ENCODE measurements at regions not wholly inside any gene's neighbourhood (a gene's known extent, or its start where the extent isn't known, plus 50 kb on each side); places are given as distances from the start of the nearest gene placed in this dataset.

DNA sequence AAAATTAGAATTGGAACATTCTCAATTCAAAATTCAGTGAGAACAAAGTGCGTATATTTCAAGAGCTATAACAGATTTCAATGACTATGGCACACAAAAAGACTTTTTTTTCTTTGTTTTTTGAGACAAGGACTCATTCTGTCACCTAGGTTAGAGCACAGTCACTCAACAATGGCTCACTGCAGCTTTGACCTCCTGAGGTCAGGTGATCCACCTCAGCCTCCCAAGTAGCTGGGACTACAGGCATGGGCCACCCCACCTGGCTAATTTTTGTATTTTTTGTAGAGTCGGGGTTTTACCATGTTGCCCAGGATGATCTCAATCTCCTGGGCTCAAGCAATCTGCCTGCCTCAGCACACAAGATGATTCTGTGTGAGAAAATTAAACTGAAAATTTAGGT lies 51.5 kb downstream of the PIK3C2A start:
- Histone ChIP-seq H3F3A (replicated peaks; ENCODE audit: low read depth) (no peaks in the 10 kb centered on the region), H3K9me2 (ENCODE audit: insufficient read depth) (no peaks in the 10 kb centered on the region), H4K20me1 (replicated peaks; ENCODE audit: insufficient read depth) (peaks cover 42% of the 10 kb centered on the region), H3K79me2 (replicated peaks; ENCODE audit: insufficient read depth) (peaks cover 94% of the 10 kb centered on the region), H3K4me2 (no peak overlapping the region), H3K27ac (ENCODE audit: low read depth) (no peak overlapping the region), H2AFZ (no peak overlapping the region), H3K36me3 (ENCODE audit: insufficient read depth) (no peaks in the 10 kb centered on the region; the same call in 1 of the 2 replicates), H3K4me1 (ENCODE audit: insufficient read depth) (no peaks in the 10 kb centered on the region; the same call in 1 of the 2 replicates), H3K4me3 (no peak overlapping the region), H3K27me3 (ENCODE audit: insufficient read depth) (no peaks in the 10 kb centered on the region)
- H3K36me3 Mint-ChIP-seq (ENCODE audit: low read depth) = peaks cover 16% of the 10 kb centered on the region; the same call in 2 of the 3 replicates
- no peaks in the 10 kb centered on the region for H3K27me3 Mint-ChIP-seq (ENCODE audit: insufficient read depth, low read depth, poor library complexity)
- H3K27ac Mint-ChIP-seq = peak overlapping the region; percentile 68
- H3K4me1 Mint-ChIP-seq = peaks cover 22% of the 10 kb centered on the region
- DNase-seq (ENCODE audit: low spot score) = no peak
- H3K4me3 Mint-ChIP-seq = no peak overlapping the region
- H3K9me3 Mint-ChIP-seq = no peaks in the 10 kb centered on the region
- TF ChIP-seq NANOG (IDR thresholded peaks at IDR 0.05; ENCODE audit: borderline replicate concordance) (no peak), REST (IDR thresholded peaks at IDR 0.05; ENCODE audit: unreplicated experiment) (no peak), ETS1 (IDR thresholded peaks at IDR 0.05) (no peak), STAT1 (IDR thresholded peaks at IDR 0.05; ENCODE audit: unreplicated experiment) (no peak), JUNB (IDR thresholded peaks at IDR 0.05; ENCODE audit: unreplicated experiment) (no peak), CREB1 (CRISPR knock-in tag; IDR thresholded peaks at IDR 0.05; ENCODE audit: low read depth) (no peak), EZH2 (IDR thresholded peaks at IDR 0.05; ENCODE audit: low read depth, unreplicated experiment) (no peak), ZNF331 (CRISPR knock-in tag; IDR thresholded peaks at IDR 0.05; ENCODE audit: low read depth) (no peak), EZH2phosphoT487 (IDR thresholded peaks at IDR 0.05; ENCODE audit: unreplicated experiment) (no peak), POLR2AphosphoS5 (IDR thresholded peaks at IDR 0.05; ENCODE audit: low read depth) (no peak), ZNF114 (CRISPR knock-in tag; IDR thresholded peaks at IDR 0.05) (no peak)
- TF ChIP-seq, protein P1, sequence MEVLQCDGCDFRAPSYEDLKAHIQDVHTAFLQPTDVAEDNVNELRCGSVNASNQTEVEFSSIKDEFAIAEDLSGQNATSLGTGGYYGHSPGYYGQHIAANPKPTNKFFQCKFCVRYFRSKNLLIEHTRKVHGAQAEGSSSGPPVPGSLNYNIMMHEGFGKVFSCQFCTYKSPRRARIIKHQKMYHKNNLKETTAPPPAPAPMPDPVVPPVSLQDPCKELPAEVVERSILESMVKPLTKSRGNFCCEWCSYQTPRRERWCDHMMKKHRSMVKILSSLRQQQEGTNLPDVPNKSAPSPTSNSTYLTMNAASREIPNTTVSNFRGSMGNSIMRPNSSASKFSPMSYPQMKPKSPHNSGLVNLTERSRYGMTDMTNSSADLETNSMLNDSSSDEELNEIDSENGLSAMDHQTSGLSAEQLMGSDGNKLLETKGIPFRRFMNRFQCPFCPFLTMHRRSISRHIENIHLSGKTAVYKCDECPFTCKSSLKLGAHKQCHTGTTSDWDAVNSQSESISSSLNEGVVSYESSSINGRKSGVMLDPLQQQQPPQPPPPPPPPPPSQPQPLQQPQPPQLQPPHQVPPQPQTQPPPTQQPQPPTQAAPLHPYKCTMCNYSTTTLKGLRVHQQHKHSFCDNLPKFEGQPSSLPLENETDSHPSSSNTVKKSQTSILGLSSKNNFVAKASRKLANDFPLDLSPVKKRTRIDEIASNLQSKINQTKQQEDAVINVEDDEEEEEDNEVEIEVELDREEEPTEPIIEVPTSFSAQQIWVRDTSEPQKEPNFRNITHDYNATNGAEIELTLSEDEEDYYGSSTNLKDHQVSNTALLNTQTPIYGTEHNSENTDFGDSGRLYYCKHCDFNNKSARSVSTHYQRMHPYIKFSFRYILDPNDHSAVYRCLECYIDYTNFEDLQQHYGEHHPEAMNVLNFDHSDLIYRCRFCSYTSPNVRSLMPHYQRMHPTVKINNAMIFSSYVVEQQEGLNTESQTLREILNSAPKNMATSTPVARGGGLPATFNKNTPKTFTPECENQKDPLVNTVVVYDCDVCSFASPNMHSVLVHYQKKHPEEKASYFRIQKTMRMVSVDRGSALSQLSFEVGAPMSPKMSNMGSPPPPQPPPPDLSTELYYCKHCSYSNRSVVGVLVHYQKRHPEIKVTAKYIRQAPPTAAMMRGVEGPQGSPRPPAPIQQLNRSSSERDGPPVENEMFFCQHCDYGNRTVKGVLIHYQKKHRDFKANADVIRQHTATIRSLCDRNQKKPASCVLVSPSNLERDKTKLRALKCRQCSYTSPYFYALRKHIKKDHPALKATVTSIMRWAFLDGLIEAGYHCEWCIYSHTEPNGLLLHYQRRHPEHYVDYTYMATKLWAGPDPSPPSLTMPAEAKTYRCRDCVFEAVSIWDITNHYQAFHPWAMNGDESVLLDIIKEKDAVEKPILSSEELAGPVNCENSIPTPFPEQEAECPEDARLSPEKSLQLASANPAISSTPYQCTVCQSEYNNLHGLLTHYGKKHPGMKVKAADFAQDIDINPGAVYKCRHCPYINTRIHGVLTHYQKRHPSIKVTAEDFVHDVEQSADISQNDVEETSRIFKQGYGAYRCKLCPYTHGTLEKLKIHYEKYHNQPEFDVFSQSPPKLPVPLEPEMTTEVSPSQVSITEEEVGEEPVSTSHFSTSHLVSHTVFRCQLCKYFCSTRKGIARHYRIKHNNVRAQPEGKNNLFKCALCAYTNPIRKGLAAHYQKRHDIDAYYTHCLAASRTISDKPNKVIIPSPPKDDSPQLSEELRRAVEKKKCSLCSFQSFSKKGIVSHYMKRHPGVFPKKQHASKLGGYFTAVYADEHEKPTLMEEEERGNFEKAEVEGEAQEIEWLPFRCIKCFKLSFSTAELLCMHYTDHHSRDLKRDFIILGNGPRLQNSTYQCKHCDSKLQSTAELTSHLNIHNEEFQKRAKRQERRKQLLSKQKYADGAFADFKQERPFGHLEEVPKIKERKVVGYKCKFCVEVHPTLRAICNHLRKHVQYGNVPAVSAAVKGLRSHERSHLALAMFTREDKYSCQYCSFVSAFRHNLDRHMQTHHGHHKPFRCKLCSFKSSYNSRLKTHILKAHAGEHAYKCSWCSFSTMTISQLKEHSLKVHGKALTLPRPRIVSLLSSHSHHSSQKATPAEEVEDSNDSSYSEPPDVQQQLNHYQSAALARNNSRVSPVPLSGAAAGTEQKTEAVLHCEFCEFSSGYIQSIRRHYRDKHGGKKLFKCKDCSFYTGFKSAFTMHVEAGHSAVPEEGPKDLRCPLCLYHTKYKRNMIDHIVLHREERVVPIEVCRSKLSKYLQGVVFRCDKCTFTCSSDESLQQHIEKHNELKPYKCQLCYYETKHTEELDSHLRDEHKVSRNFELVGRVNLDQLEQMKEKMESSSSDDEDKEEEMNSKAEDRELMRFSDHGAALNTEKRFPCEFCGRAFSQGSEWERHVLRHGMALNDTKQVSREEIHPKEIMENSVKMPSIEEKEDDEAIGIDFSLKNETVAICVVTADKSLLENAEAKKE (CRISPR knock-in tag; IDR thresholded peaks at IDR 0.05) = no peak
- TF ChIP-seq, protein P2, sequence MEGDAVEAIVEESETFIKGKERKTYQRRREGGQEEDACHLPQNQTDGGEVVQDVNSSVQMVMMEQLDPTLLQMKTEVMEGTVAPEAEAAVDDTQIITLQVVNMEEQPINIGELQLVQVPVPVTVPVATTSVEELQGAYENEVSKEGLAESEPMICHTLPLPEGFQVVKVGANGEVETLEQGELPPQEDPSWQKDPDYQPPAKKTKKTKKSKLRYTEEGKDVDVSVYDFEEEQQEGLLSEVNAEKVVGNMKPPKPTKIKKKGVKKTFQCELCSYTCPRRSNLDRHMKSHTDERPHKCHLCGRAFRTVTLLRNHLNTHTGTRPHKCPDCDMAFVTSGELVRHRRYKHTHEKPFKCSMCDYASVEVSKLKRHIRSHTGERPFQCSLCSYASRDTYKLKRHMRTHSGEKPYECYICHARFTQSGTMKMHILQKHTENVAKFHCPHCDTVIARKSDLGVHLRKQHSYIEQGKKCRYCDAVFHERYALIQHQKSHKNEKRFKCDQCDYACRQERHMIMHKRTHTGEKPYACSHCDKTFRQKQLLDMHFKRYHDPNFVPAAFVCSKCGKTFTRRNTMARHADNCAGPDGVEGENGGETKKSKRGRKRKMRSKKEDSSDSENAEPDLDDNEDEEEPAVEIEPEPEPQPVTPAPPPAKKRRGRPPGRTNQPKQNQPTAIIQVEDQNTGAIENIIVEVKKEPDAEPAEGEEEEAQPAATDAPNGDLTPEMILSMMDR (conservative IDR thresholded peaks at IDR 0.05; ENCODE audit: low read depth in 2 of 2) = no peak
- peak; percentile 78 for ATAC-seq
